Ascending aorta (tissue), 2 donors: ENCODE measurements at regions not wholly inside any gene's neighbourhood (a gene's known extent, or its start where the extent isn't known, plus 50 kb on each side); places are given as distances from the start of the nearest gene placed in this dataset.
A peak's percentile ranks its signal among the peaks of the same experiment; 100 is the strongest.

Experiments used
- DNase-seq, 2 donors: peaks; one replicate each; pipeline ENCODE4 v3.0.0-alpha.2; 2019; ENCODE audit warnings: low spot score in 2 of 2
- H3K27ac ChIP-seq, 2 donors: fragments of 200-600 bp; sonication (generic); one replicate each; pipeline ENCODE4 v1.5.1; 2016 to 2017; ENCODE audit warnings: mild to moderate bottlenecking in 1 of 2
- H3K27me3 ChIP-seq: fragments of 200-600 bp; sonication (generic); one replicate; pipeline ENCODE4 v1.5.1; 2017
- H3K36me3 ChIP-seq, 2 donors: fragments of 200-600 bp; sonication (generic); one replicate each; pipeline ENCODE4 v1.5.1; 2016
- H3K4me1 ChIP-seq, 2 donors: fragments of 200-600 bp; sonication (generic); one replicate each; pipeline ENCODE4 v1.5.1; 2016 to 2017; ENCODE audit warnings: mild to moderate bottlenecking in 1 of 2
- H3K4me3 ChIP-seq, 2 donors: fragments of 200-600 bp; sonication (generic); one replicate each; pipeline ENCODE4 v1.5.1; 2016 to 2017; ENCODE audit warnings: mild to moderate bottlenecking in 1 of 2
- H3K9me3 ChIP-seq, 2 donors: fragments of 200-600 bp; sonication (generic); one replicate each; pipeline ENCODE4 v1.5.1; 2016
- intact Hi-C: fragments of 100-400 bp; cut with DNase I; formaldehyde crosslinking; loops from one replicate; pipeline ENCODE4 v1.15.1; 2023
- TF ChIP-seq, protein P1 (sequence below), 3 experiments: fragments of 200-600 bp in 2 of 3; fragments of 450-650 bp in 1 of 3; sonication (generic) in 2 of 3; IDR thresholded peaks; one replicate each; pipeline ENCODE4 v1.5.1; 2016 to 2019; ENCODE audit warnings: antibody characterized with exemption in 3 of 3, mild to moderate bottlenecking in 1 of 3, moderate library complexity in 1 of 3

GRCh38 chr7:130995252-130996081, 261.5 kb upstream of the KLF14 start:
- Histone ChIP-seq H3K27ac (peak overlapping the region; percentile 66 to 67), H3K4me3 (no peak overlapping the region), H3K9me3 (no peaks in the 10 kb centered on the region), H3K27me3 (no peaks in the 10 kb centered on the region), H3K36me3 (peaks cover 0 to 7% of the 10 kb centered on the region in 2 donors), H3K4me1 (peaks cover 32 to 65% of the 10 kb centered on the region in 2 donors)
- TF ChIP-seq, protein P1, sequence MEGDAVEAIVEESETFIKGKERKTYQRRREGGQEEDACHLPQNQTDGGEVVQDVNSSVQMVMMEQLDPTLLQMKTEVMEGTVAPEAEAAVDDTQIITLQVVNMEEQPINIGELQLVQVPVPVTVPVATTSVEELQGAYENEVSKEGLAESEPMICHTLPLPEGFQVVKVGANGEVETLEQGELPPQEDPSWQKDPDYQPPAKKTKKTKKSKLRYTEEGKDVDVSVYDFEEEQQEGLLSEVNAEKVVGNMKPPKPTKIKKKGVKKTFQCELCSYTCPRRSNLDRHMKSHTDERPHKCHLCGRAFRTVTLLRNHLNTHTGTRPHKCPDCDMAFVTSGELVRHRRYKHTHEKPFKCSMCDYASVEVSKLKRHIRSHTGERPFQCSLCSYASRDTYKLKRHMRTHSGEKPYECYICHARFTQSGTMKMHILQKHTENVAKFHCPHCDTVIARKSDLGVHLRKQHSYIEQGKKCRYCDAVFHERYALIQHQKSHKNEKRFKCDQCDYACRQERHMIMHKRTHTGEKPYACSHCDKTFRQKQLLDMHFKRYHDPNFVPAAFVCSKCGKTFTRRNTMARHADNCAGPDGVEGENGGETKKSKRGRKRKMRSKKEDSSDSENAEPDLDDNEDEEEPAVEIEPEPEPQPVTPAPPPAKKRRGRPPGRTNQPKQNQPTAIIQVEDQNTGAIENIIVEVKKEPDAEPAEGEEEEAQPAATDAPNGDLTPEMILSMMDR (IDR thresholded peaks at IDR 0.05): no peak
- intact Hi-C loops: no loop called here
- no peak for DNase-seq

- Histone ChIP-seq H3K36me3 (peaks cover 0 to 12% of the 10 kb centered on the region in 2 donors), H3K27ac (peak overlapping the region; percentile 66 to 67), H3K4me3 (peak overlapping the region in 1 of 2 donors; percentile 11), H3K27me3 (no peaks in the 10 kb centered on the region), H3K4me1 (peaks cover 32 to 61% of the 10 kb centered on the region in 2 donors), H3K9me3 (no peaks in the 10 kb centered on the region)
- TF ChIP-seq, protein P1 (IDR thresholded peaks at IDR 0.05): no peak
- DNase-seq: no peak
- intact Hi-C loops: no loop called here
These were observed 262.3 kb upstream of the KLF14 start for GRCh38 chr7:130996205-130996832.

DNA sequence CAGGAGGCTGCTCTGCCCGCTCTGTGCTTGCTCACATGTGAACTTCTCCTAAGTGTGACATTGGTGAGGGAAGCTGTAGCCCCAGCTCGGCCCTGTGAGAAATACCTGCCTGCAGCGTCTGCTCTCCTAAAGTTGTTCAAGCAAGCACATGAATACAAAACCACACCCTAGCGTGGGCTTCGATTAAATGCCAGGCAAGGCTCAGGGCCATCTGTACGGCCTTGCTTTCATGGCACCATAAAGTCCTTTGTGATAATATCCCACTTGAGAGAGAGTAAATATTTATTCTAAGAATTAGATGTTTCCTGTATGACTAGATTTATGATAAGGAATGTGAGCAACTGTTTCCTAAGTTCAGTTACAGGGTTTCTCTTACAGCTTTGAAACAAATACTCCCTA, 262.8 kb upstream of the KLF14 start:
- Histone ChIP-seq H3K4me3 (peak overlapping the region in 1 of 2 donors; percentile 11), H3K27me3 (no peaks in the 10 kb centered on the region), H3K27ac (peak overlapping the region; percentile 66 to 67), H3K36me3 (peaks cover 0 to 13% of the 10 kb centered on the region in 2 donors), H3K9me3 (no peaks in the 10 kb centered on the region), H3K4me1 (peaks cover 32 to 61% of the 10 kb centered on the region in 2 donors)
- intact Hi-C loops: no loop called here
- TF ChIP-seq, protein P1 (IDR thresholded peaks at IDR 0.05): no peak
- no peak for DNase-seq

GRCh38 chr7:130998993-130999602, 265.1 kb upstream of the KLF14 start:
- TF ChIP-seq, protein P1 (IDR thresholded peaks at IDR 0.05): no peak
- no peak overlapping the region for H3K4me3 ChIP-seq
- peaks cover 29 to 52% of the 10 kb centered on the region in 2 donors for H3K4me1 ChIP-seq
- peak overlapping the region; percentile 1 to 60 for H3K27ac ChIP-seq
- no peak for DNase-seq
- H3K36me3 ChIP-seq: peaks cover 3 to 20% of the 10 kb centered on the region in 2 donors
- H3K27me3 ChIP-seq: no peaks in the 10 kb centered on the region
- intact Hi-C loops: no loop called here
- peaks cover 0 to 5% of the 10 kb centered on the region in 2 donors for H3K9me3 ChIP-seq

DNA sequence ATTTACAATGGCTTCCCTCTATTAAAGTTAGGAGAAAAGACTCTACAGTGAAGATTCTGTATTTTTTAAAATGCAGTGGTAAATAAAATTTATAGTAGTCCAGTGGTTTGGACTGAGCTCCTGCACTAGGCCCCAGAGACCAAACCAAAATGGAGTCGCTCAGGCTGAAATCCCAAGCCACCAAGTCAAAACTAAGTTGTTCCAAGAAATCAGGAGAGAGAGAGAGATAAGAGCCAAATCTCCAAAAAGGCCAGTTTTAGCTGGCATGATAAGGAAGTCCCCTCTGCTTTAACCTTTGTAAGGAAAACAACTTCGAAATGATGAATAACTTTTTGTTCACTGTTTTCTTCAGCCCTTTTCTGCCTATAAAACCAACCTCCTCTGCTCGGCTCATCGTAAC, 265.9 kb upstream of the KLF14 start:
- intact Hi-C loops: no loop called here
- peaks cover 27 to 43% of the 10 kb centered on the region in 2 donors for H3K4me1 ChIP-seq
- TF ChIP-seq, protein P1 (IDR thresholded peaks at IDR 0.05): no peak
- H3K27ac ChIP-seq: peak overlapping the region; percentile 1 to 60
- DNase-seq: no peak
- H3K27me3 ChIP-seq: no peaks in the 10 kb centered on the region
- no peak overlapping the region for H3K4me3 ChIP-seq
- peaks cover 0 to 5% of the 10 kb centered on the region in 2 donors for H3K9me3 ChIP-seq
- peaks cover 3 to 20% of the 10 kb centered on the region in 2 donors for H3K36me3 ChIP-seq
